Heart left ventricle (tissue), 16 donors: ENCODE measurements at regions not wholly inside any gene's neighbourhood (a gene's known extent, or its start where the extent isn't known, plus 50 kb on each side); places are given as distances from the start of the nearest gene placed in this dataset.
"Not testable (repeated sequence)": the region's sequence is repeated elsewhere in the genome, so short reads cannot be mapped to it uniquely, and the experiment has no call there.

Source experiments
- ATAC-seq, 4 donors: fragments of 200-7000 bp; cut with Tn5 transposase; one replicate each; pipeline ENCODE4 v1.9.1; 2020 to 2022; ENCODE audit warnings: moderate library complexity in 4 of 4, mild to moderate bottlenecking in 3 of 4, moderate number of reproducible peaks in 1 of 4
- DNase-seq, 5 donors: peaks; one replicate each; pipeline ENCODE4 v3.0.0-alpha.2; 2020
- H3K27ac ChIP-seq, 12 donors: fragments of 200-600 bp; sonication (generic) in 4 of 12; one replicate each; pipeline versions ENCODE4 v1.5.0 to v1.8.0; 2016 to 2022; ENCODE audit warnings: mild to moderate bottlenecking in 2 of 12
- H3K27me3 ChIP-seq, 9 donors: fragments of 200-600 bp; sonication (generic) in 2 of 9; one replicate each; pipeline versions ENCODE4 v1.5.1 to v1.8.0; 2016 to 2022; ENCODE audit warnings: mild to moderate bottlenecking in 3 of 9
- H3K36me3 ChIP-seq, 9 donors: fragments of 200-600 bp; sonication (generic) in 2 of 9; one replicate each; pipeline versions ENCODE4 v1.5.0 to v1.8.0; 2018 to 2022; ENCODE audit warnings: mild to moderate bottlenecking in 2 of 9
- H3K4me1 ChIP-seq, 12 donors: fragments of 200-600 bp; sonication (generic) in 4 of 12; one replicate each; pipeline versions ENCODE4 v1.5.0 to v1.8.0; 2016 to 2022; ENCODE audit warnings: mild to moderate bottlenecking in 3 of 12
- H3K4me3 ChIP-seq, 12 donors: fragments of 200-600 bp; sonication (generic) in 4 of 12; one replicate each; pipeline versions ENCODE4 v1.5.0 to v1.8.0; 2017 to 2022; ENCODE audit warnings: mild to moderate bottlenecking in 9 of 12, moderate library complexity in 4 of 12
- H3K9me3 ChIP-seq, 12 donors: fragments of 200-600 bp; sonication (generic) in 4 of 12; one replicate each; pipeline versions ENCODE4 v1.5.0 to v1.8.0; 2016 to 2022; ENCODE audit warnings: mild to moderate bottlenecking in 1 of 12
- CTCF ChIP-seq, 12 donors: fragments of 200-600 bp; sonication (generic) in 4 of 12; IDR thresholded peaks; one replicate each; pipeline versions ENCODE4 v1.5.0 to v1.8.0; 2018 to 2022; ENCODE audit warnings: antibody characterized with exemption in 12 of 12, mild to moderate bottlenecking in 5 of 12
- POLR2A ChIP-seq, 2 donors: fragments of 450-650 bp; IDR thresholded peaks; one replicate each; pipeline ENCODE4 v1.6.1; 2017; ENCODE audit warnings: antibody characterized with exemption in 2 of 2, mild to moderate bottlenecking in 2 of 2, moderate library complexity in 2 of 2
- WGBS, 4 donors: extraction: QIAGEN DNeasy Blood & Tissue Kit in 2 of 4; methylation state at CpG; one replicate each; pipeline versions ENCODE4 v1.1.5 to v1.1.7; 2013 to 2018; 5-methylcytosine and 5-hydroxymethylcytosine counted together
- intact Hi-C, 10 donors: fragments of 100-400 bp; cut with DNase I; formaldehyde crosslinking; loops; one replicate each; pipeline versions ENCODE4 v1.11.1 to v1.14.2; 2022
- donor health status: ischemic (EF 13 %, LVEDD 7.1; RV severe dilation, severe dysfunction).
- donor health status: healthy with polysubstance abuse.
- donor health status: DM: no; HTN: yes; CAD: no.
- donor health status: DM: no; HTN: no; CAD: no.
- donor health status: ischemic (EF 25% LVEDD 6.9; RV normal size, moderate dysfunction).
- donor health status: ischemic (EF 25% LVEDD 5.7; RV mildly dilated, moderate dysfunction).
- donor health status: healthy.
- donor health status: DM: yes; HTN: yes; CAD: no.
- donor health status: ischemic (EF 35%, LVEDD 5.7; RV mildly dilated, moderate dysfunction).
- donor health status: nonischemic (EF 11% LVEDD 7.7; RV severe dilation, severe dysfunction).
- donor health status: DM: yes; HTN: yes; CAD: no.
- donor health status: PGD.
- donor health status: ischemic (EF 29% LVEDD 5.4; RV normal size, mild dysfunction).
- donor health status: nonischemic (EF 23%, LVEDD 6.1; RV moderate dilation, normal function).

- Histone ChIP-seq H3K4me1 (no peaks in the 10 kb centered on the region), H3K27me3 (no peaks in the 10 kb centered on the region), H3K27ac (no peak overlapping the region), H3K4me3 (no peak overlapping the region), H3K36me3 (no peaks in the 10 kb centered on the region), H3K9me3 (no peaks in the 10 kb centered on the region)
- WGBS, 4 donors: 67 to 79% (median 77%) methylated on average over 2 of the region's 2 CpGs
- intact Hi-C loops: no loop called here
- ATAC-seq (no peak), DNase-seq (no peak)
- no peak for TF ChIP-seq CTCF (IDR thresholded peaks at IDR 0.05)
- TF ChIP-seq POLR2A (IDR thresholded peaks at IDR 0.05): no peak
Observed at GRCh38 chr13:73166204-73166603, 107.4 kb downstream of the KLF5 start.

GRCh38 chr13:73162912-73163911 lies 104.4 kb downstream of the KLF5 start:
- no peaks in the 10 kb centered on the region for H3K36me3 ChIP-seq
- no peaks in the 10 kb centered on the region for H3K4me1 ChIP-seq
- no peaks in the 10 kb centered on the region for H3K27me3 ChIP-seq
- 76 to 83% (median 79%) methylated on average over 2 of the region's 2 CpGs for WGBS, 4 donors
- DNase-seq (no peak), ATAC-seq (no peak)
- TF ChIP-seq POLR2A (IDR thresholded peaks at IDR 0.05): no peak
- no peak for TF ChIP-seq CTCF (IDR thresholded peaks at IDR 0.05)
- H3K4me3 ChIP-seq: no peak overlapping the region
- intact Hi-C loops: no loop called here
- H3K9me3 ChIP-seq: peaks cover 0 to 6% (median 0%) of the 10 kb centered on the region in 12 donors
- no peak overlapping the region for H3K27ac ChIP-seq

GRCh38 chr13:73160371-73161031 lies 101.7 kb downstream of the KLF5 start:
- H3K4me3 ChIP-seq, H3K36me3 ChIP-seq, DNase-seq, H3K27me3 ChIP-seq, ATAC-seq, intact Hi-C loops, H3K9me3 ChIP-seq, H3K4me1 ChIP-seq, H3K27ac ChIP-seq: not testable (repeated sequence)
- 86 to 88% (median 87%) methylated on average over 5 of the region's 5 CpGs for WGBS, 4 donors

GRCh38 chr13:73158851-73159250 lies 100.0 kb downstream of the KLF5 start:
- no peak overlapping the region for H3K4me3 ChIP-seq
- ATAC-seq (no peak), DNase-seq (no peak)
- peaks cover 0 to 6% (median 0%) of the 10 kb centered on the region in 12 donors for H3K9me3 ChIP-seq
- no peaks in the 10 kb centered on the region for H3K27me3 ChIP-seq
- intact Hi-C loops: no loop called here
- no peaks in the 10 kb centered on the region for H3K4me1 ChIP-seq
- H3K27ac ChIP-seq: no peak overlapping the region
- no peaks in the 10 kb centered on the region for H3K36me3 ChIP-seq
- no peak for TF ChIP-seq CTCF (IDR thresholded peaks at IDR 0.05)
- no peak for TF ChIP-seq POLR2A (IDR thresholded peaks at IDR 0.05)
